Mesenchymal stem cell (in vitro differentiated cells and primary cell): ENCODE measurements at regions not wholly inside any gene's neighbourhood (a gene's known extent, or its start where the extent isn't known, plus 50 kb on each side); places are given as distances from the start of the nearest gene placed in this dataset.

ENCODE experiments used
- DNase-seq: peaks from one replicate; pipeline ENCODE4 v3.0.0-alpha.2; 2013
- H2AFZ ChIP-seq: one replicate; pipeline ENCODE4 v1.6.1; 2013; ENCODE audit warnings: low read depth, mild to moderate bottlenecking, control low read depth, inconsistent platforms, low read length, moderate library complexity
- H2AK5ac ChIP-seq: 2 replicates; pipeline ENCODE4 v1.6.1; 2013; ENCODE audit warnings: low read length, moderate library complexity, mild to moderate bottlenecking, inconsistent platforms; ENCODE audit not compliant: severe bottlenecking
- H2BK120ac ChIP-seq: one replicate; pipeline ENCODE4 v1.6.1; 2013; ENCODE audit warnings: low read depth, mild to moderate bottlenecking, inconsistent platforms, low read length, moderate library complexity
- H2BK12ac ChIP-seq, 2 experiments: one replicate each; pipeline ENCODE4 v1.6.1; 2013; ENCODE audit warnings: inconsistent platforms in 2 of 2, low read length in 2 of 2, mild to moderate bottlenecking in 2 of 2, moderate library complexity in 2 of 2, control low read depth in 1 of 2
- H2BK15ac ChIP-seq: one replicate; pipeline ENCODE4 v1.6.1; 2013; ENCODE audit warnings: mild to moderate bottlenecking, low read depth, inconsistent platforms; ENCODE audit not compliant: poor library complexity, severe bottlenecking
- H2BK5ac ChIP-seq: 2 replicates; pipeline ENCODE4 v1.6.1; 2013; ENCODE audit warnings: low read depth, mild to moderate bottlenecking, low read length, control low read depth, inconsistent platforms; ENCODE audit not compliant: poor library complexity, severe bottlenecking
- H3K14ac ChIP-seq, 2 experiments: one replicate each; pipeline ENCODE4 v1.6.1; 2013; ENCODE audit warnings: inconsistent platforms in 2 of 2, low read length in 2 of 2, control low read depth in 1 of 2, mild to moderate bottlenecking in 1 of 2, moderate library complexity in 1 of 2
- H3K18ac ChIP-seq, 2 experiments: one replicate each; pipeline ENCODE4 v1.6.1; 2013; ENCODE audit warnings: inconsistent platforms in 2 of 2, low read length in 2 of 2, control low read depth in 1 of 2, low read depth in 1 of 2, mild to moderate bottlenecking in 1 of 2
- H3K23ac ChIP-seq, 2 experiments: one replicate each; pipeline ENCODE4 v1.6.1; 2013; ENCODE audit warnings: inconsistent platforms in 2 of 2, low read length in 2 of 2, mild to moderate bottlenecking in 2 of 2, moderate library complexity in 2 of 2, control low read depth in 1 of 2
- H3K27ac ChIP-seq: 2 replicates; pipeline ENCODE4 v1.5.1; 2013; ENCODE audit warnings: mild to moderate bottlenecking, moderate library complexity, low read length, control low read depth, inconsistent platforms; ENCODE audit not compliant: poor library complexity, severe bottlenecking
- H3K27me3 ChIP-seq, 2 experiments: 2 replicates each; pipeline versions ENCODE4 v1.6.1 to v1.7.0; 2013; ENCODE audit warnings: low read length in 2 of 2, mild to moderate bottlenecking in 2 of 2, moderate library complexity in 2 of 2, control low read depth in 1 of 2, inconsistent platforms in 1 of 2; ENCODE audit not compliant: control insufficient read depth in 1 of 2, insufficient read depth in 1 of 2
- H3K36me3 ChIP-seq, 2 experiments: 2 replicates each; pipeline versions ENCODE4 v1.6.1 to v1.7.0; 2013; ENCODE audit warnings: low read length in 2 of 2, control low read depth in 1 of 2, inconsistent platforms in 1 of 2, low read depth in 1 of 2, mild to moderate bottlenecking in 1 of 2; ENCODE audit not compliant: insufficient read depth in 2 of 2, control insufficient read depth in 1 of 2
- H3K4ac ChIP-seq, 2 experiments: one replicate each; pipeline ENCODE4 v1.6.1; 2013; ENCODE audit warnings: inconsistent platforms in 2 of 2, low read length in 2 of 2, mild to moderate bottlenecking in 2 of 2, moderate library complexity in 2 of 2, control low read depth in 1 of 2, low read depth in 1 of 2
- H3K4me1 ChIP-seq: 2 replicates; pipeline ENCODE4 v1.6.1; 2013; ENCODE audit warnings: low read depth, low read length, control low read depth; ENCODE audit not compliant: control insufficient read depth, insufficient read depth
- H3K4me2 ChIP-seq: 2 replicates; pipeline ENCODE4 v1.6.1; 2013; ENCODE audit warnings: low read length, mild to moderate bottlenecking, inconsistent platforms; ENCODE audit not compliant: poor library complexity, severe bottlenecking
- H3K4me3 ChIP-seq, 2 experiments: 2 replicates each; pipeline versions ENCODE4 v1.5.1 to v1.7.0; 2013; ENCODE audit warnings: low read length in 2 of 2, mild to moderate bottlenecking in 2 of 2, control low read depth in 1 of 2, low read depth in 1 of 2; ENCODE audit not compliant: insufficient read depth in 1 of 2
- H3K79me1 ChIP-seq: replicated peaks from 2 replicates; pipeline ENCODE4 v1.6.1; 2013; ENCODE audit warnings: mild to moderate bottlenecking, control low read depth, low read length, inconsistent platforms; ENCODE audit not compliant: poor library complexity, severe bottlenecking
- H3K9ac ChIP-seq: 2 replicates; pipeline ENCODE4 v1.7.0; 2013; ENCODE audit warnings: mild to moderate bottlenecking, low read length, moderate library complexity
- H3K9me3 ChIP-seq: 2 replicates; pipeline ENCODE4 v1.7.0; 2013; ENCODE audit warnings: mild to moderate bottlenecking, low read length; ENCODE audit not compliant: control insufficient read depth
- H4K8ac ChIP-seq: one replicate; pipeline ENCODE4 v1.6.1; 2013; ENCODE audit warnings: inconsistent platforms, mild to moderate bottlenecking, low read length, moderate library complexity
- H4K91ac ChIP-seq: one replicate; pipeline ENCODE4 v1.6.1; 2013; ENCODE audit warnings: mild to moderate bottlenecking, low read length, inconsistent platforms
- WGBS: methylation state at CpG from one replicate; pipeline ENCODE4 v1.1.7; 2013; ENCODE audit warnings: mixed read lengths; 5-methylcytosine and 5-hydroxymethylcytosine counted together

- H3K27me3 ChIP-seq, result peaks cover 37 to 66% of the 10 kb centered on the region in 2 experiments
- H3K4me1 ChIP-seq, result no peaks in the 10 kb centered on the region
- no peak overlapping the region for H3K23ac ChIP-seq
- no peak overlapping the region for H3K14ac ChIP-seq
- no peak for DNase-seq
- WGBS, result 76% methylated on average over 3 of the region's 3 CpGs
- H2AFZ ChIP-seq, result no peak overlapping the region
- no peak overlapping the region for H2AK5ac ChIP-seq
- no peaks in the 10 kb centered on the region for H3K79me1 ChIP-seq
- H2BK120ac ChIP-seq, result no peak overlapping the region
- H3K27ac ChIP-seq, result no peak overlapping the region
- H3K18ac ChIP-seq, result no peak overlapping the region
- H3K4ac ChIP-seq, result no peak overlapping the region
- no peak overlapping the region for H4K8ac ChIP-seq
- H3K9me3 ChIP-seq, result no peaks in the 10 kb centered on the region
- H3K36me3 ChIP-seq, result no peaks in the 10 kb centered on the region
- H3K4me3 ChIP-seq, result no peak overlapping the region
- no peak overlapping the region for H4K91ac ChIP-seq
- no peak overlapping the region for H3K4me2 ChIP-seq
- no peak overlapping the region for H2BK12ac ChIP-seq
- H2BK15ac ChIP-seq, result no peak overlapping the region
- no peak overlapping the region for H3K9ac ChIP-seq
- H2BK5ac ChIP-seq, result no peak overlapping the region
Observed at GRCh38 chr1:29747196-29747595, 510.9 kb downstream of the PTPRU start.

GRCh38 chr1:29746076-29746665, 509.8 kb downstream of the PTPRU start:
- Histone ChIP-seq H3K9me3 (no peaks in the 10 kb centered on the region), H3K27ac (no peak overlapping the region), H3K4ac (no peak overlapping the region), H2BK12ac (no peak overlapping the region), H4K8ac (no peak overlapping the region), H2AFZ (no peak overlapping the region), H3K18ac (no peak overlapping the region), H3K4me1 (no peaks in the 10 kb centered on the region), H3K79me1 (no peaks in the 10 kb centered on the region), H4K91ac (no peak overlapping the region), H3K4me3 (no peak overlapping the region), H2BK120ac (no peak overlapping the region), H3K23ac (no peak overlapping the region), H2BK5ac (no peak overlapping the region), H2BK15ac (no peak overlapping the region), H3K27me3 (peaks cover 43 to 72% of the 10 kb centered on the region in 2 experiments), H3K14ac (no peak overlapping the region), H2AK5ac (no peak overlapping the region), H3K36me3 (no peaks in the 10 kb centered on the region), H3K4me2 (no peak overlapping the region), H3K9ac (no peak overlapping the region)
- DNase-seq, result no peak
- WGBS, result 86% methylated on average over 4 of the region's 5 CpGs

GRCh38 chr1:29744684-29745490, 508.6 kb downstream of the PTPRU start:
- Histone ChIP-seq H3K27me3 (peaks cover 50 to 75% of the 10 kb centered on the region in 2 experiments), H2BK5ac (no peak overlapping the region), H3K4me2 (no peak overlapping the region), H3K14ac (no peak overlapping the region), H2AFZ (no peak overlapping the region), H3K4me3 (no peak overlapping the region), H3K4ac (no peak overlapping the region), H4K91ac (no peak overlapping the region), H3K4me1 (no peaks in the 10 kb centered on the region), H3K27ac (no peak overlapping the region), H3K9ac (no peak overlapping the region), H2BK15ac (no peak overlapping the region), H3K23ac (no peak overlapping the region), H2BK120ac (no peak overlapping the region), H3K36me3 (no peaks in the 10 kb centered on the region), H3K9me3 (no peaks in the 10 kb centered on the region), H3K18ac (no peak overlapping the region), H3K79me1 (no peaks in the 10 kb centered on the region), H2BK12ac (no peak overlapping the region), H2AK5ac (no peak overlapping the region), H4K8ac (no peak overlapping the region)
- WGBS, result 44% methylated on average over 5 of the region's 6 CpGs
- no peak for DNase-seq

DNA sequence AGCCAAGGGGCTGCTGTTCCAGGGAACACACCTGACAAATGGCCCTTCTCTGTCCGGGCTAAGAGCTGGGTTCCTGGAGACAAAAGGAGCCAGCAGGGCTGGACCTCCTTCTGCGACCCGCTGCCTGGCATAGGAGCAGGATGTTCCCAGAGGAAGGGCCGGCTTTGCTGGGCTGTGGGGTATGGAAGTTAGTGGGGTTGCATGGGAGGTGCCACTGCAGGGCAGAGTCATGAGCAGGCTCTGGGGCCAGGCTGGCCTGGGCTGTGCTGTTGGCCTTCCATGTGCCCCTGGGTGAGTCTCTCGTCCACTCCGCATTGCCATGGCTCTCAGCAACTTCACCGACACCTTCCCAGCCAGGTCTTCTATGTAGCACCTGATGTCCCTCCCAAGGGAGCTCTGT, 507.6 kb downstream of the PTPRU start:
- Histone ChIP-seq H4K91ac (no peak overlapping the region), H2BK5ac (no peak overlapping the region), H2AFZ (no peak overlapping the region), H3K4me2 (no peak overlapping the region), H3K27ac (no peak overlapping the region), H2BK120ac (no peak overlapping the region), H2AK5ac (no peak overlapping the region), H3K9me3 (no peaks in the 10 kb centered on the region), H3K4me3 (no peak overlapping the region), H2BK12ac (no peak overlapping the region), H3K9ac (no peak overlapping the region), H3K23ac (no peak overlapping the region), H3K4ac (no peak overlapping the region), H3K18ac (no peak overlapping the region), H3K14ac (no peak overlapping the region), H2BK15ac (no peak overlapping the region), H3K4me1 (no peaks in the 10 kb centered on the region), H3K36me3 (no peaks in the 10 kb centered on the region), H3K79me1 (no peaks in the 10 kb centered on the region), H3K27me3 (peaks cover 59 to 80% of the 10 kb centered on the region in 2 experiments), H4K8ac (no peak overlapping the region)
- DNase-seq, result no peak
- WGBS, result 83% methylated on average over 7 of the region's 7 CpGs
